ENCODE measurements at regions not wholly inside any gene's neighbourhood (a gene's known extent, or its start where the extent isn't known, plus 50 kb on each side); places are given as distances from the start of the nearest gene placed in this dataset.
"Not testable (repeated sequence)": the region's sequence is repeated elsewhere in the genome, so short reads cannot be mapped to it uniquely, and the experiment has no call there.

GRCh38 chr6:28675600-28675999 is 149.9 kb downstream of the GPX5 start:
- no peak overlapping the region for H3K4me2 ChIP-seq (ENCODE audit: low read length)
- H3K9ac ChIP-seq (ENCODE audit: low read length), result no peak overlapping the region
- no peak overlapping the region for H4K91ac ChIP-seq (ENCODE audit: low read depth, low read length)
- no peak overlapping the region for H3K4ac ChIP-seq (ENCODE audit: low read depth, low read length)
- H3K18ac ChIP-seq (ENCODE audit: low read length), result no peak overlapping the region
- no peaks in the 10 kb centered on the region for H3K27me3 ChIP-seq (ENCODE audit: insufficient read depth, low read length)
- no peak overlapping the region for H4K8ac ChIP-seq (ENCODE audit: low read depth, low read length)
- no peaks in the 10 kb centered on the region for H3K79me2 ChIP-seq (ENCODE audit: control insufficient read depth, insufficient read depth, low read length, poor library complexity)
- H2BK5ac ChIP-seq (ENCODE audit: low read depth, low read length, poor library complexity), result no peak overlapping the region
- H2BK12ac ChIP-seq (ENCODE audit: low read length), result no peak overlapping the region
- H3K27ac ChIP-seq (ENCODE audit: low read depth, low read length), result no peak overlapping the region
- H3K4me3 ChIP-seq (ENCODE audit: low read depth, low read length), result no peak overlapping the region
- H3K36me3 ChIP-seq (ENCODE audit: control insufficient read depth in 1 of 2, insufficient read depth in 2 of 2, low read length in 2 of 2), result no peaks in the 10 kb centered on the region
- peaks cover 0 to 5% of the 10 kb centered on the region in 2 experiments for H3K4me1 ChIP-seq (ENCODE audit: control insufficient read depth in 1 of 2, insufficient read depth in 2 of 2, low read length in 2 of 2)
- no peak overlapping the region for H2BK120ac ChIP-seq (ENCODE audit: insufficient read depth, low read length, poor library complexity)
- no peak overlapping the region for H3K23ac ChIP-seq (ENCODE audit: low read length)
- no peaks in the 10 kb centered on the region for H3K79me1 ChIP-seq (ENCODE audit: low read length)
- H3K14ac ChIP-seq (ENCODE audit: low read length), result no peak overlapping the region
- no peak overlapping the region for H2AFZ ChIP-seq (ENCODE audit: insufficient read depth, low read length, poor library complexity)
- no peak for DNase-seq
- no CpG with 5 or more reads among the region's 1 CpG for WGBS (ENCODE audit: extremely low coverage, insufficient coverage, insufficient read length)
- no peak overlapping the region for H4K12ac ChIP-seq (ENCODE audit: low read depth, low read length)
- no peak overlapping the region for H2AK5ac ChIP-seq (ENCODE audit: low read length)
- H3K9me3 ChIP-seq (ENCODE audit: insufficient read depth, low read depth, low read length), result no peaks in the 10 kb centered on the region

DNA sequence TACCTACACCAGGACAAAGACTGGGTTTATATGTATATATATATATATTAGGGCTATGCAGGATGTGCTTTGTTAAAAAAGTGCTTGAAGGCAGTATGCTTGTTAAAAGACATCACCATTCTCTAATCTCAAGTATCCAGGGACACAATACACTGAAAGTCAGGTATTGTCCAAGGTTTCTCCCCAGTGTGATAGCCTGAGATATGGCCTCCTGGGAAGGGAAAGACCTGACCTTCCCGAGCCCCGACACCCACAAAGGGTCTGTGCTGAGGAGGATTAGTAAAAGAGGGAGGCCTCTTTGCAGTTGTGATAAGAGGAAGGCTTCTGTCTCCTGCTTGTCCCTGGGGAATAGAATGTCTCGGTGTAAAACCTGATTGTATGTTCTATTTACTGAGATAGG is 156.9 kb downstream of the GPX5 start:
- Histone ChIP-seq H3K4me3 (ENCODE audit: low read depth, low read length) (no peak overlapping the region), H3K14ac (ENCODE audit: low read length) (no peak overlapping the region), H2BK12ac (ENCODE audit: low read length) (no peak overlapping the region), H3K27ac (ENCODE audit: low read depth, low read length) (no peak overlapping the region), H3K36me3 (ENCODE audit: control insufficient read depth in 1 of 2, insufficient read depth in 2 of 2, low read length in 2 of 2) (no peaks in the 10 kb centered on the region), H2AK5ac (ENCODE audit: low read length) (no peak overlapping the region), H4K12ac (ENCODE audit: low read depth, low read length) (no peak overlapping the region), H2BK5ac (ENCODE audit: low read depth, low read length, poor library complexity) (no peak overlapping the region), H2BK120ac (ENCODE audit: insufficient read depth, low read length, poor library complexity) (no peak overlapping the region), H3K4me1 (ENCODE audit: control insufficient read depth in 1 of 2, insufficient read depth in 2 of 2, low read length in 2 of 2) (no peaks in the 10 kb centered on the region), H3K4ac (ENCODE audit: low read depth, low read length) (no peak overlapping the region), H3K79me2 (ENCODE audit: control insufficient read depth, insufficient read depth, low read length, poor library complexity) (no peaks in the 10 kb centered on the region), H3K23ac (ENCODE audit: low read length) (no peak overlapping the region), H3K4me2 (ENCODE audit: low read length) (no peak overlapping the region), H2AFZ (ENCODE audit: insufficient read depth, low read length, poor library complexity) (no peak overlapping the region), H3K27me3 (ENCODE audit: insufficient read depth, low read length) (no peaks in the 10 kb centered on the region), H4K8ac (ENCODE audit: low read depth, low read length) (no peak overlapping the region), H4K91ac (ENCODE audit: low read depth, low read length) (no peak overlapping the region), H3K9ac (ENCODE audit: low read length) (no peak overlapping the region), H3K18ac (ENCODE audit: low read length) (no peak overlapping the region), H3K9me3 (ENCODE audit: insufficient read depth, low read depth, low read length) (no peaks in the 10 kb centered on the region), H3K79me1 (ENCODE audit: low read length) (no peaks in the 10 kb centered on the region)
- WGBS (ENCODE audit: extremely low coverage, insufficient coverage, insufficient read length), result no CpG with 5 or more reads among the region's 3 CpGs
- no peak for DNase-seq

DNA sequence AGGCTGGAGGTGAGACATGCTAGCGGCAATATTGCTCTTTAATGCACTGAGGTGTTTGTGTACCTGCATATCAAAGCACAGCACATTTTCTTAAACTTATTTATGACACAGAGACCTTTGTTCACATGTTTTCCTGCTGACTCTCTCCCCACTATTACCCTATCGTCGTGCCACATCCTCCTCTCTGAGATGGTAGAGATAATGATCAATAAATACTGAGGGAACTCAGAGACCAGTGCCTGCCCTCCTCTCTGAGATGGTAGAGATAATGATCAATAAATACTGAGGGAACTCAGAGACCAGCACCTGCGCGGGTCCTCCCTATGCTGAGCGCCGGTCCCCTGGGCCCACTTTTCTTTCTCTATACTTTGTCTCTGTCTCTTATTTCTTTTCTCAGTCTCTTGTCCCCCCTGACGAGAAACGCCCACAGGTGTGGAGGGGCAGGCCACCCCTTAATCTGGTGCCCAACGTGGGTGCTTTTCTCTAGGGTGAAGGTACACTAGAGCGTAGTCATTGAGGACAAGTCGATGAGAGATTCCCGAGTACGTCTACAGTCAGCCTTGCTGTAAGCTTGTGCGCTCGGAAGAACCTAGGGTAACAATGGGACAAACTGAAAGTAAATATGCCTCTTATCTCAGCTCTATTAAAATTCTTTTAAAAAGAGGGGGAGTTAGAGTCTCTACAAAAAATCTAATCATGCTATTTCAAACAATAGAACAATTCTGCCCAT is 157.4 kb downstream of the GPX5 start:
- WGBS (ENCODE audit: extremely low coverage, insufficient coverage, insufficient read length), result no CpG with 5 or more reads among the region's 16 CpGs
- H4K8ac ChIP-seq (ENCODE audit: low read depth, low read length), result not testable (repeated sequence)

DNA sequence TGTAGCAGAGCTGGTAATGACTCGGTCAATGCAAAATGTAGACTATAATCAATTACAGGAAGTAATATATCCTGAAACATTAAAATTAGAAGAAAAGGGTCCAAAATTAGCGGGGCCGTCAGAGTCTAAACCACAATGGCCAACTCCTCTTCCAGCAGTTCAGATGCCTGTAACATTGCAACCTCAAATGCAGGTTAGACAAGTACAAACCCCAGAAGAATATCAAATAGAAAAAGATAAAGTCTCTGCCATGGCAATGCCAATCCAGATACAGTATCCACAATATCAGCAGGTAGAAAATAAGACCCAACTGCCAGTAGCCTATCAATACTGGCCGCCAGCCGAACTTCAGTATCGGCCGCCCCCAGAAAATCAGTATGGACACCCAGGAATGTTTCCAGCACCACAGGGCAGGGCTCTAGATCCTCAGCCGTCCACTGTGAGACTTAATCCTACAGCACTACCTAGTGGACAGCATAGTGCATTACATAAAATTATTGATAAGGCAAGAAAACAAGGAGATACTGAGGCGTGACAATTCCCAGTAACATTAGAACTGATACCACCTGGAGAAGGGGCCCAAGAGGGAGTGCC is 158.4 kb downstream of the GPX5 start:
- Histone ChIP-seq H3K4me3 (ENCODE audit: low read depth, low read length) (no peak overlapping the region), H4K91ac (ENCODE audit: low read depth, low read length) (no peak overlapping the region), H3K27me3 (ENCODE audit: insufficient read depth, low read length) (no peaks in the 10 kb centered on the region), H3K4me1 (ENCODE audit: control insufficient read depth in 1 of 2, insufficient read depth in 2 of 2, low read length in 2 of 2) (no peaks in the 10 kb centered on the region), H3K79me1 (ENCODE audit: low read length) (no peaks in the 10 kb centered on the region), H2AK5ac (ENCODE audit: low read length) (no peak overlapping the region), H3K27ac (ENCODE audit: low read depth, low read length) (no peak overlapping the region), H3K9me3 (ENCODE audit: insufficient read depth, low read depth, low read length) (no peaks in the 10 kb centered on the region), H2BK12ac (ENCODE audit: low read length) (no peak overlapping the region), H3K36me3 (ENCODE audit: control insufficient read depth in 1 of 2, insufficient read depth in 2 of 2, low read length in 2 of 2) (no peaks in the 10 kb centered on the region), H3K4ac (ENCODE audit: low read depth, low read length) (no peak overlapping the region), H3K23ac (ENCODE audit: low read length) (no peak overlapping the region), H2AFZ (ENCODE audit: insufficient read depth, low read length, poor library complexity) (no peak overlapping the region), H4K8ac (ENCODE audit: low read depth, low read length) (no peak overlapping the region), H3K79me2 (ENCODE audit: control insufficient read depth, insufficient read depth, low read length, poor library complexity) (no peaks in the 10 kb centered on the region), H3K18ac (ENCODE audit: low read length) (no peak overlapping the region), H2BK120ac (ENCODE audit: insufficient read depth, low read length, poor library complexity) (no peak overlapping the region), H3K9ac (ENCODE audit: low read length) (no peak overlapping the region), H3K4me2 (ENCODE audit: low read length) (no peak overlapping the region), H3K14ac (ENCODE audit: low read length) (no peak overlapping the region), H4K12ac (ENCODE audit: low read depth, low read length) (no peak overlapping the region), H2BK5ac (ENCODE audit: low read depth, low read length, poor library complexity) (no peak overlapping the region)
- WGBS (ENCODE audit: extremely low coverage, insufficient coverage, insufficient read length), result no CpG with 5 or more reads among the region's 9 CpGs
- peak in 1 of 2 donors; percentile 69 for DNase-seq

More for the DNA sequence above, 157.4 kb downstream of the GPX5 start:
- H3K18ac ChIP-seq (ENCODE audit: low read length); H3K27me3 ChIP-seq (ENCODE audit: insufficient read depth, low read length); H3K4me2 ChIP-seq (ENCODE audit: low read length); H3K9ac ChIP-seq (ENCODE audit: low read length); H3K4me1 ChIP-seq (ENCODE audit: control insufficient read depth in 1 of 2, insufficient read depth in 2 of 2, low read length in 2 of 2); H2AFZ ChIP-seq (ENCODE audit: insufficient read depth, low read length, poor library complexity); H3K27ac ChIP-seq (ENCODE audit: low read depth, low read length); H4K91ac ChIP-seq (ENCODE audit: low read depth, low read length); H2AK5ac ChIP-seq (ENCODE audit: low read length); H2BK12ac ChIP-seq (ENCODE audit: low read length); H2BK5ac ChIP-seq (ENCODE audit: low read depth, low read length, poor library complexity); H2BK120ac ChIP-seq (ENCODE audit: insufficient read depth, low read length, poor library complexity); H3K4me3 ChIP-seq (ENCODE audit: low read depth, low read length); H3K9me3 ChIP-seq (ENCODE audit: insufficient read depth, low read depth, low read length); H3K36me3 ChIP-seq (ENCODE audit: control insufficient read depth in 1 of 2, insufficient read depth in 2 of 2, low read length in 2 of 2); H3K79me1 ChIP-seq (ENCODE audit: low read length); H3K4ac ChIP-seq (ENCODE audit: low read depth, low read length); H4K12ac ChIP-seq (ENCODE audit: low read depth, low read length); H3K23ac ChIP-seq (ENCODE audit: low read length); H3K14ac ChIP-seq (ENCODE audit: low read length); H3K79me2 ChIP-seq (ENCODE audit: control insufficient read depth, insufficient read depth, low read length, poor library complexity): not testable (repeated sequence)
- DNase-seq, result peak in 1 of 2 donors; percentile 7
